IMR-90 (cell line): ENCODE measurements at regions not wholly inside any gene's neighbourhood (a gene's known extent, or its start where the extent isn't known, plus 50 kb on each side); places are given as distances from the start of the nearest gene placed in this dataset.

Source experiments
- ATAC-seq: fragments of 200-7000 bp; cut with Tn5 transposase; 2 replicates; pipeline ENCODE4 v1.9.1; 2020; ENCODE audit warnings: low read depth, mild to moderate bottlenecking, moderate library complexity
- BruUV-seq: library from RNA; stranded (reverse); fragments of 400-500 nt; replicated peaks from 2 replicates; lab custom pipeline; 2021; lab: Mats Ljungman, UMichigan
- CTCF ChIA-PET: fragments of 300-600 bp; formaldehyde crosslinking; extraction: SDS; loops from one replicate; lab custom pipeline; 2021; ENCODE audit warnings: antibody characterized with exemption; lab: Yijun Ruan, JAX
- POLR2A ChIA-PET: fragments of 300-600 bp; sonication (Branson Sonifier 250); formaldehyde crosslinking; loops from one replicate; lab custom pipeline; 2022; ENCODE audit warnings: antibody characterized with exemption; ENCODE audit not compliant: unreplicated experiment; lab: Charles Lee
- DNase-seq: peaks from one replicate; pipeline ENCODE4 v3.0.0; 2013
- H2AFZ ChIP-seq: replicated peaks from 2 replicates; pipeline ENCODE3; 2013; ENCODE audit warnings: low read length, mild to moderate bottlenecking; ENCODE audit not compliant: poor library complexity
- H2AK5ac ChIP-seq: 2 replicates; pipeline ENCODE4 v1.6.1; 2013; ENCODE audit warnings: low read depth, low read length, inconsistent platforms
- H2AK9ac ChIP-seq: replicated peaks from 2 replicates; pipeline ENCODE3; 2013; ENCODE audit warnings: mild to moderate bottlenecking, low read depth, low read length, moderate library complexity; ENCODE audit not compliant: poor library complexity
- H2BK120ac ChIP-seq: 2 replicates; pipeline ENCODE4 v1.6.1; 2013; ENCODE audit warnings: low read depth, low read length, inconsistent platforms
- H2BK15ac ChIP-seq: 3 replicates; pipeline ENCODE4 v1.6.1; 2013; ENCODE audit warnings: low read depth, low read length, inconsistent platforms
- H2BK20ac ChIP-seq: 2 replicates; pipeline ENCODE4 v1.6.1; 2013; ENCODE audit warnings: low read depth, mild to moderate bottlenecking, inconsistent platforms, low read length, moderate library complexity
- H2BK5ac ChIP-seq: 2 replicates; pipeline ENCODE4 v1.6.1; 2013; ENCODE audit warnings: mild to moderate bottlenecking, low read depth, low read length, inconsistent platforms; ENCODE audit not compliant: poor library complexity, severe bottlenecking
- H3K14ac ChIP-seq: replicated peaks from 2 replicates; pipeline ENCODE4 v1.6.1; 2013; ENCODE audit warnings: low read depth, low read length, inconsistent platforms
- H3K18ac ChIP-seq: 2 replicates; pipeline ENCODE4 v1.6.1; 2013; ENCODE audit warnings: low read depth, low read length, control low read depth
- H3K23ac ChIP-seq: 2 replicates; pipeline ENCODE4 v1.6.1; 2013; ENCODE audit warnings: low read depth, low read length, inconsistent platforms
- H3K27ac ChIP-seq: 2 replicates; pipeline ENCODE4 v1.5.1; 2013; ENCODE audit warnings: mild to moderate bottlenecking, control low read depth, low read length; ENCODE audit not compliant: insufficient read depth
- H3K27me3 ChIP-seq: 2 replicates; pipeline ENCODE4 v1.6.1; 2013; ENCODE audit warnings: low read length; ENCODE audit not compliant: control insufficient read depth, insufficient read depth
- H3K36me3 ChIP-seq: 2 replicates; pipeline ENCODE4 v1.6.1; 2013; ENCODE audit warnings: low read length, mixed read lengths; ENCODE audit not compliant: control insufficient read depth, insufficient read depth
- H3K4ac ChIP-seq: 2 replicates; pipeline ENCODE4 v1.6.1; 2013; ENCODE audit warnings: low read depth, low read length, inconsistent platforms
- H3K4me1 ChIP-seq: 2 replicates; pipeline ENCODE4 v1.6.1; 2013; ENCODE audit warnings: low read length, mixed read lengths; ENCODE audit not compliant: control insufficient read depth, insufficient read depth
- H3K4me2 ChIP-seq: 2 replicates; pipeline ENCODE4 v1.6.1; 2013; ENCODE audit warnings: low read depth, mild to moderate bottlenecking, control low read depth, low read length, moderate library complexity
- H3K4me3 ChIP-seq: 2 replicates; pipeline ENCODE4 v1.5.1; 2013; ENCODE audit warnings: low read depth, mild to moderate bottlenecking, control low read depth, low read length, moderate library complexity; ENCODE audit not compliant: insufficient read depth
- H3K56ac ChIP-seq: 2 replicates; pipeline ENCODE4 v1.6.1; 2013; ENCODE audit warnings: low read length, inconsistent platforms; ENCODE audit not compliant: insufficient read depth; ENCODE audit errors: extremely low read depth
- H3K79me1 ChIP-seq, 2 experiments: 2 replicates each; pipeline ENCODE4 v1.6.1; 2013; ENCODE audit warnings: low read length in 2 of 2, inconsistent platforms in 1 of 2, low read depth in 1 of 2
- H3K9ac ChIP-seq: 2 replicates; pipeline ENCODE4 v1.6.1; 2013; ENCODE audit warnings: low read depth, low read length, control low read depth
- H3K9me1 ChIP-seq: 2 replicates; pipeline ENCODE4 v1.6.1; 2013; ENCODE audit warnings: low read length, inconsistent platforms; ENCODE audit not compliant: insufficient read depth
- H3K9me3 ChIP-seq: 2 replicates; pipeline ENCODE4 v1.6.1; 2013; ENCODE audit warnings: low read length; ENCODE audit not compliant: control insufficient read depth, insufficient read depth
- H4K20me1 ChIP-seq: 2 replicates; pipeline ENCODE4 v1.6.1; 2013; ENCODE audit warnings: low read length, inconsistent platforms; ENCODE audit not compliant: insufficient read depth
- H4K5ac ChIP-seq: 2 replicates; pipeline ENCODE4 v1.6.1; 2013; ENCODE audit warnings: mild to moderate bottlenecking, low read depth, low read length, control low read depth
- H4K8ac ChIP-seq, 2 experiments: 2 replicates each; pipeline ENCODE4 v1.6.1; 2013; ENCODE audit warnings: low read depth in 2 of 2, low read length in 2 of 2, control low read depth in 1 of 2, inconsistent platforms in 1 of 2
- H4K91ac ChIP-seq: 2 replicates; pipeline ENCODE4 v1.6.1; 2013; ENCODE audit warnings: low read depth, low read length, inconsistent platforms; ENCODE audit not compliant: insufficient read depth
- BHLHE40 ChIP-seq: fragments of 150-350 bp; IDR thresholded peaks from 2 replicates; pipeline ENCODE4 v1.6.1; 2016; ENCODE audit warnings: mild to moderate bottlenecking, low read depth, low read length
- CEBPB ChIP-seq: IDR thresholded peaks from 2 replicates; pipeline ENCODE4 v1.6.1; 2012; ENCODE audit warnings: low read depth, low read length, improper control_type of control experiment
- CHD1 ChIP-seq: IDR thresholded peaks from 2 replicates; pipeline ENCODE4 v1.6.1; 2012; ENCODE audit warnings: low read depth, low read length, improper control_type of control experiment
- CTCF ChIP-seq: conservative IDR thresholded peaks from 2 replicates; pipeline ENCODE4 v1.5.1; 2012; ENCODE audit warnings: mild to moderate bottlenecking, low read depth, low read length, improper control_type of control experiment
- ELK1 ChIP-seq: fragments of 150-350 bp; IDR thresholded peaks from 2 replicates; pipeline ENCODE4 v1.6.1; 2016; ENCODE audit warnings: low read depth, mild to moderate bottlenecking, low read length, moderate library complexity, borderline replicate concordance
- FOS ChIP-seq: fragments of 150-350 bp; IDR thresholded peaks from 2 replicates; pipeline ENCODE4 v1.6.1; 2016; ENCODE audit warnings: low read depth, low read length
- MAFK ChIP-seq: IDR thresholded peaks from 2 replicates; pipeline ENCODE4 v1.6.1; 2012; ENCODE audit warnings: low read depth, low read length, improper control_type of control experiment
- MAZ ChIP-seq: IDR thresholded peaks from 2 replicates; pipeline ENCODE4 v1.6.1; 2012; ENCODE audit warnings: low read depth, mild to moderate bottlenecking, low read length, improper control_type of control experiment, moderate library complexity, borderline replicate concordance
- MXI1 ChIP-seq: IDR thresholded peaks from 2 replicates; pipeline ENCODE4 v1.6.1; 2012; ENCODE audit warnings: low read depth, mild to moderate bottlenecking, low read length, moderate library complexity, borderline replicate concordance
- NFE2L2 ChIP-seq: fragments of 150-350 bp; IDR thresholded peaks from 2 replicates; pipeline ENCODE4 v1.6.1; 2016; ENCODE audit warnings: low read depth, mild to moderate bottlenecking, low read length
- POLR2A ChIP-seq: IDR thresholded peaks from 2 replicates; pipeline ENCODE4 v1.6.1; 2012; ENCODE audit warnings: mild to moderate bottlenecking, low read depth, low read length
- RAD21 ChIP-seq: IDR thresholded peaks from 2 replicates; pipeline ENCODE4 v1.6.1; 2012; ENCODE audit warnings: low read length, improper control_type of control experiment
- RCOR1 ChIP-seq: IDR thresholded peaks from 2 replicates; pipeline ENCODE4 v1.6.1; 2012; ENCODE audit warnings: mild to moderate bottlenecking, low read length, improper control_type of control experiment; ENCODE audit not compliant: insufficient replicate concordance
- RFX5 ChIP-seq: IDR thresholded peaks from 2 replicates; pipeline ENCODE4 v1.8.0; 2012; ENCODE audit warnings: low read depth, mild to moderate bottlenecking, low read length, moderate library complexity
- SMC3 ChIP-seq: fragments of 150-350 bp; IDR thresholded peaks from 2 replicates; pipeline ENCODE4 v1.6.1; 2016; ENCODE audit warnings: low read depth, mild to moderate bottlenecking, antibody characterized with exemption, low read length, moderate library complexity
- USF2 ChIP-seq: fragments of 150-350 bp; IDR thresholded peaks from 2 replicates; pipeline ENCODE4 v1.6.1; 2017; ENCODE audit warnings: mild to moderate bottlenecking, antibody characterized with exemption, low read length, low read depth
- dilution Hi-C: fragments of 300-500 bp; cut with HindIII; formaldehyde crosslinking; loops from one replicate; pipeline ENCODE4 v1.14.3; 2018; ENCODE audit warnings: low sequenced_read_pairs; ENCODE audit not compliant: unreplicated experiment
- in situ Hi-C: fragments of 300-500 bp; cut with MboI; formaldehyde crosslinking; loops from 3 replicates; pipeline ENCODE4 v1.14.3; 2019; ENCODE audit warnings: low sequenced_read_pairs, inconsistent platforms, mixed read lengths
- intact Hi-C: fragments of 100-400 bp; cut with micrococcal nuclease; formaldehyde crosslinking; loops from 2 replicates; pipeline ENCODE4 v1.10.0; 2022

- ATAC-seq (no peak), DNase-seq (no peak)
- POLR2A ChIA-PET: no interaction called here
- H3K18ac ChIP-seq: no peak overlapping the region
- no peaks in the 10 kb centered on the region for H3K4me1 ChIP-seq
- in situ Hi-C loops (no loop called here), dilution Hi-C loops (no loop called here), intact Hi-C loops (no loop called here)
- H3K9ac ChIP-seq: no peak overlapping the region
- no peak overlapping the region for H2BK15ac ChIP-seq
- H3K79me1 ChIP-seq: no peaks in the 10 kb centered on the region
- H2AK9ac ChIP-seq: no peak overlapping the region
- no peak overlapping the region for H4K91ac ChIP-seq
- H2AK5ac ChIP-seq: no peak overlapping the region
- BruUV-seq: no TSS peak
- no peaks in the 10 kb centered on the region for H3K9me1 ChIP-seq
- no peak overlapping the region for H3K23ac ChIP-seq
- H3K27me3 ChIP-seq: no peaks in the 10 kb centered on the region
- H4K5ac ChIP-seq: no peak overlapping the region
- H2BK20ac ChIP-seq: no peak overlapping the region
- no peak overlapping the region for H4K8ac ChIP-seq
- H2BK5ac ChIP-seq: no peak overlapping the region
- H3K9me3 ChIP-seq: peaks cover 7% of the 10 kb centered on the region; the same call in 1 of the 2 replicates
- H3K4me2 ChIP-seq: no peak overlapping the region
- CTCF ChIA-PET: no interaction called here
- no peak overlapping the region for H3K56ac ChIP-seq
- H3K36me3 ChIP-seq: no peaks in the 10 kb centered on the region
- no peak overlapping the region for H2AFZ ChIP-seq
- H4K20me1 ChIP-seq: no peaks in the 10 kb centered on the region
- no peak overlapping the region for H2BK120ac ChIP-seq
- no peak overlapping the region for H3K4ac ChIP-seq
- no peak overlapping the region for H3K14ac ChIP-seq
- no peak overlapping the region for H3K4me3 ChIP-seq
- TF ChIP-seq RCOR1: no peak
- no peak for TF ChIP-seq NFE2L2
- no peak for TF ChIP-seq FOS
- no peak for TF ChIP-seq CHD1
- TF ChIP-seq MXI1: no peak
- no peak for TF ChIP-seq CTCF
- no peak for TF ChIP-seq POLR2A
- no peak for TF ChIP-seq RFX5
- TF ChIP-seq RAD21: no peak
- TF ChIP-seq MAZ: no peak
- no peak for TF ChIP-seq MAFK
- no peak for TF ChIP-seq CEBPB
- TF ChIP-seq USF2: no peak
- no peak for TF ChIP-seq SMC3
- TF ChIP-seq BHLHE40: no peak
- TF ChIP-seq ELK1: no peak
- no peak overlapping the region for H3K27ac ChIP-seq
Measured at GRCh38 chr12:34151019-34151418, 128.7 kb downstream of the ALG10 start.
